Renal cortical epithelial cell (primary cell): ENCODE measurements at regions not wholly inside any gene's neighbourhood (a gene's known extent, or its start where the extent isn't known, plus 50 kb on each side); places are given as distances from the start of the nearest gene placed in this dataset.
"Not testable (repeated sequence)": the region's sequence is repeated elsewhere in the genome, so short reads cannot be mapped to it uniquely, and the experiment has no call there.

Experiments
- DNase-seq: peaks from one replicate; pipeline ENCODE4 v3.0.0-alpha.2; 2011; ENCODE audit warnings: low read depth

DNA sequence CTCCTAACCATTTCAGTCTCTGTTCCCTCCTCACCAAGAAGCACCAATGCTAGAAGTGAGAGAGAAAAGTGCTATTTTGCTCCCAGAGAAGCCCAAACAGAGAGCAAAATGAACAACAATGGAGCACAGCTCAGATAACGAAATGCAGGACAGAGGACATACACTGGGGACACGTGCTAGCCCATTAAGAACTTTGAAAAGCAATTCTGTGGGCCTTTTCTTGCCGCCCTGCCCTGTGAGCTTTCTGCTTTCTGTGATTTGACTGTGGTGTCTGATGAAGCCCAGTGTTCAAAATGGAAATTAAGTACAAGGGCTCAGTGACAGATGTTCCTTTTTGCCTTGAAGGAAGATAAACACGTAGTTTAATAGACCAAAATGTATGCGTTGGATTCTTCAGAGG, 130.8 kb downstream of the S1PR1 start:
- no peak for DNase-seq

DNA sequence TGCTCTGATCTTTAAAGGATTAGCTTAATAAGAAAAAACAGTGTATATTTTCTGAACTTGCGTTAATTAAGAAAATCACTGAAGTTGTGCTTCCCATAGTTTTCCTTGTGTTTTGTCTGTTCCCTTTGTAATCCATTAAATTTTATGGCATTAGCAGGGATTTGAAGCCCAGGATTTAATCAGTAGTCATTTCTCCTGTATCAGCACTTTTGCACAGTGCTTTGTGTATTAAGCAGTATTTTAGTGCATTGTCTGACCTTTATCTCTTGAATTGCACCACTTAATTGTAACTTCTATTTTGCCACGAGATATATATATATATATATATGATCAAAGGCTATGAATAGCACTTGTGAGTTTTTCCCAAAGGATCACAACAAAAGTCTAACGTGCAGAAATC, 133.7 kb downstream of the S1PR1 start:
- DNase-seq: no peak

GRCh38 chr1:101371259-101371658, 134.4 kb downstream of the S1PR1 start:
- peak; percentile 81 for DNase-seq

DNA sequence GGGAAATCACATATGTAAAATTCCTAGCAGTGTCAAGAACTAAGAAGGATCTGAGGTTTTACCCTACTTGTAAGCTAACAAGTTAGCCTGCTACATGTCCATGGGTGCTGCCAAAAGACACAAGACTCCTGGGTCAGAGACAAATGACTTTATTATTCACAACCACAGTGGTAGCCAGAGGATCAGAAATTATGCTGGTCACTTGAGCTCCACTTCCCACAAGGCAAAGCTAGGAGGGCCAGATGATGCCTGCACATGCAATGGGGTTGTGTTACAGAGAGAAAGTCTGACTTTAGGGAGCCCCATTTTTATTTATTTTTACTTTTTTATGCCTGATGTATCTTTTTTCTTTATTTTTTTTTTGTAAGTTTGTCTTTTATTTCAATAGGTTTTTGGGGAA, 136.8 kb downstream of the S1PR1 start:
- no peak for DNase-seq

GRCh38 chr1:101375448-101375847, 138.6 kb downstream of the S1PR1 start:
- DNase-seq: not testable (repeated sequence)

- DNase-seq: no peak
These were observed 139.6 kb downstream of the S1PR1 start for GRCh38 chr1:101376121-101377083.

GRCh38 chr1:101377084-101377835, 140.4 kb downstream of the S1PR1 start:
- no peak for DNase-seq

GRCh38 chr1:101379037-101379436, 142.2 kb downstream of the S1PR1 start:
- no peak for DNase-seq

- DNase-seq: no peak
These were observed 143.1 kb downstream of the S1PR1 start for GRCh38 chr1:101379950-101380349.

DNA sequence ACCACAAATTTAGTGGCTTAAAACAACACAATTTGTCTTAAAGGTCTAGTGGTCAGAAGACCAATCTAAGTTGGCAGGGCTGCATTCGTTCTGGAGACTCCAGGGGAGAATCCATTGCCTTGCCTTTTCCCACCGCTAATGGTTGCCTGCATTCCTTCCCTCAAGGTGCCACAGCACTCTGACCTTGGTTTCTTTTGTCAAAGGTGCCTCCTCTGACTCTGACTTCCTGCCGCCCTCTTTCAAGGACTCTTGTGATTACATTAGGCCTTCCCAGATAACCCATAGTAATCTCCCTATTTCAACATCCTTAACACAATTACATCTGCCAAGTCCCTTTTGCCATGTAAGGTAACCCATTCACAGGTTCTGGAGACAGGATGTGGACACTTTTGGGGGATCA, 145.3 kb downstream of the S1PR1 start:
- no peak for DNase-seq

DNA sequence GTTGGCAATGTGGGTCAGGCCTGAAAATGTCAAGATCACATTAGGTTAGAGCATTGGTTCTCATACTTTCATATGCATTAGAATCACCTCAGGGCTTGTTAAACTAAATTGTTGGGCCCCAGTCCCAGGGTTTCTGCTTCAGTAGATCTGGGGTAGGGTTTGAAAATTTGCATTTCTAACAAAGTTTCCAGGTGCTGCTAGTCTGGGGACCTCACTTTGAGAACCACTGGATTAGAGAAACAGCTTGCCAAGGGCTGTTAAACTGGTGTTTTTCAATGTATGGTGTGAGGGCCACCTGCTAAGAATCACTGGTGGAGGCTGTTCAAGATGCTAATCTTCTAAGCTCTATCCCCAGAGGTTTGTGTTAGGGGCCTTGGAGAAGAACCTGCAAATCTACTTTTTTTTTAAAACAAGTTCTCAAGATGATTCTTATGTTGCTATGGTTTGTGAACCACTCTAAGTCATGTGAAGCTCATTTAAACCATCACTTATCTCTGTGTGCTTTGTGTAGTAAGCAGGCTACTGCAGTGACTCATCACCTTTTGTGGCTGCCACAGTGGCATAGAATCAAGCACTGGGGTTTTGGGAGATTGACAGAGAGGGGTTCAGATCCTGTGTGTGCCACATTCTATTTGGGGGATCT, 152.2 kb downstream of the S1PR1 start:
- DNase-seq: peak; percentile 65

- DNase-seq: no peak
These were observed 152.7 kb downstream of the S1PR1 start for GRCh38 chr1:101389547-101389929.

DNA sequence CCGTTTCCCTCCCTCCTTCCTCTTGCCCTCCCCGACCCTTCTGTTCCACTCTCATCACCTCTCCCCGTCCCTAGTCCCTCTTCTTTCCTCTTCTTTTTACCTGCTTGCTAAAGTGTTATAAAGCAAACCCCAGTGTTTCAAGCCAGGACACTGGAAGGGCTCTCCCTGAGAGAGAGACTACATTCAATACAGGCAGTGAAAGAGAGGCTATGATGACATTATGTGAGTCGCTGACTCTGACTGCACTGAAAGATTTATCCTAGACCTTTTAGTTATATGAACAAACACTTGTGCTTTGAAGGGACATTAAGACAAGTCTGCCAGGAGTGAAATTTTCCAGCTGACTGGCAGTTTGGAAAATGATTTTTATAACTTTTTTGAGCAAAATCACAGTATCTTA, 155.7 kb downstream of the S1PR1 start:
- no peak for DNase-seq

DNA sequence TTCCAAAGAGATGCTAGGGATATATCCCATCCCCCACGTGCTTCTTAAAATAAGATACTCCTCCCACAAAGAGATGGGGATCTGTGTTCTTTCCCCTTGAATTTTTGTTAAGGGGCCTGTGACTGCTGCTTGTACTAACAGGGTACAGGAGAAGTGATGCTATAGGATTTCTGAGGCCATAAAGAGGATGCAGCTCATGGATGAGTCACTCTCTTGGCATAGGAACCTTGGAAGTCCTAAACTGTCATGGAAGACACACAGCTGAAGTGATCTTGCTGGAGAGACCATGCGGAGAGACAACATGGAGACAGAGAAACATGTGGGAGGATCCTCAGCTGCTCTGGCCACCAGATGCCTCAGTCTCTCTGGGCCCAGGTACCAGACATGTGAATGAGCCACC, 157.2 kb downstream of the S1PR1 start:
- DNase-seq: no peak

GRCh38 chr1:101399222-101399621, 162.4 kb downstream of the S1PR1 start:
- no peak for DNase-seq

DNA sequence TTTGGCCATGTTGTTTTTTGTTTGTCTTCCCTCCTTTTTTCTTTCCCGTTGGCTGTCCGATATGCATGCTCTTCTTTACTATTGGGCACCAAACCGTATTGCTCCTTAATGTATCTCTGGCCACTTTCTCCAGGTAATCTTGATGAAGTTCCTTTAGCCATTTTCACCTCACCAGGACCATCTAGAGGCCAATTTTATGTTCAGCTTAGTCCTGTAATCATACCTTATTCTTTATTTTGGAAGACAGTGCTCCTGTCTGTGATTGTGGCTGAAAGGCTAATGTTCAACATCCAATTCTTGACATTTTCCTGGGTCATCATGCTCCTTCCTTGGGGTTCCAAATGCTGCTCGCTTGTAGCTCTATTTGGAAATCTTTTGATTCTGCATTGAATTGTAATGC, 169.5 kb downstream of the S1PR1 start:
- DNase-seq: no peak

DNA sequence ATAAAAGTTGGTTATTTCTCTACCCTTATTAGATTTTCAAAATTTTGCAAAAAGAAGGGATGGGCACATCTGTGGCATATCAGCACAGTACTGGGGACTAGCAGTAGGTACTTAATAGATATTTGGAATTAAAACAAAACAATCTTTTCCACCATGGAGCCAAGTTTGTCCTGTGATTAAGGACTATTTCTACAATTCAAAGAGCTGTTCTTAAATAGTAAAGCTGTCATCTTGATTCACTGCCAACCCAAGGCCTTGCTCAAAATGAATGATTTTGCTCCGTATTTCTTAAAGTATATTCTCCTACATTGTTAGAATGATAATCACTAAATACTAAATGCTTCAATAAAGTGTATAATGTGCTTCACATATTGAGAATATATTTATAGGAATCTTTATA, 169.9 kb downstream of the S1PR1 start:
- no peak for DNase-seq

DNA sequence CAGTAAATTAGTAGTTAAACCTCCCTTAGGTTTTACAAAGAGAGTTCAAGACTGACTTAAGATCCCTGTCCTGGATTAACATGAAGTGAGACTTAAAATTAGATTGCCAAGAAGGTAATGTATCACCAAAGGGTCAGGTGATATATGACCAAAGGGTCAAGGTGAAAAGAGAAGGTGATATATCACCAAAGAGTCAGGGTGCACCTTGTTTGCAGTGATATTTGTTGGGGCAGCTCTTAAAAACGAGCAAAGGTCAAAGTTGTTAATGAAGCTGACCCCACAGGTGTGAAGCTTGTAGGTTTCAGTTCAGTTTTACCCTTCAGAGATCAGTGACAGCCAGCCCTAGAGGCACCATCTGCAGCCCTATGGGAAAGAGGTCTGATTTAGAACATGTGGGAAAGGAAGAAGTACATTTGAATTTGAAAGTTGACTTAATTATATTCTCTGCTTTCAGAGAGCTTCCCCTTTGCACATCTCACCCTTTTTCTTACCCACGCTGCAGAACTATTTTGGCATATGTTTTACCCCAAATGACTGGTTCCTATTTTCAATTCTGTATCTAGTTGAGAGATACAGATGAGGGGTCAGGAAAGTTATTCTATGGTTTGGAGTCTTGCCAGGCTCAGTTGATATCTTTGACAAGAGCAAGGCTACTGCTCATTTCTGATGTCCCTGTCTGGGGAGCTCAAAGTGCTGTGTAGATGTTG, 170.8 kb downstream of the S1PR1 start:
- no peak for DNase-seq

GRCh38 chr1:101408212-101409042, 171.6 kb downstream of the S1PR1 start:
- DNase-seq: no peak

DNA sequence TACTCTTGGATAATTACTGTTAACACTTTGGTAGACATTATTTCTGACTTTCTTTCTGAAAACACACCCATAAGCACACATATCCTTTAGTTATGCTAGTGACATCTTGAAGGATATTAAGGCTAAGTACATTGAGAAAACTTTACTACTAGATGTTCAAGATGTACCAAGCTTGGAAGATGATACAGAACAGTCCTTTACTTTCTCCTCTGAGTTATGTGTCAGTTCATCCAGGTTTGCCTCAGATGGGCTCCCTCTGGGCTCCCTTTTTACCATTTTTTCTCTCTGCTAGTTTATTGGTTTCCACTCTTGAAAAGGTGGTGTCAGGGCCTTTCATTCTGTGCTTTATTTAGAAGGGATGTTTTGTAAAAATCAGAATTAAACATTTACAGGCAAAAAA, 172.3 kb downstream of the S1PR1 start:
- no peak for DNase-seq
